WTC11 (cell line): ENCODE measurements at regions not wholly inside any gene's neighbourhood (a gene's known extent, or its start where the extent isn't known, plus 50 kb on each side); places are given as distances from the start of the nearest gene placed in this dataset.

Source experiments
- ATAC-seq: fragments of 200-7000 bp; cut with Tn5 transposase; 2 replicates; pipeline ENCODE4 v1.10.0; 2021; ENCODE audit warnings: mild to moderate bottlenecking, moderate library complexity
- CTCF ChIA-PET: fragments of 300-600 bp; sonication (Branson Sonifier 250); formaldehyde crosslinking; loops from one replicate; lab custom pipeline; 2021; ENCODE audit warnings: antibody characterized with exemption; lab: Charles Lee
- POLR2A ChIA-PET: fragments of 350-600 bp; sonication (Branson Sonifier 250); formaldehyde crosslinking; loops from one replicate; lab custom pipeline; 2021; ENCODE audit warnings: antibody characterized with exemption; lab: Charles Lee
- DNase-seq: peaks from one replicate; pipeline ENCODE4 v3.0.0; 2021; ENCODE audit warnings: low spot score
- H3K27ac Mint-ChIP-seq: 2 replicates; pipeline ENCODE4 v1.8.0; 2021; ENCODE audit warnings: mixed read lengths
- H3K27me3 Mint-ChIP-seq: 2 replicates; pipeline ENCODE4 v1.8.0; 2021; ENCODE audit warnings: low read depth, mild to moderate bottlenecking, moderate library complexity, mixed read lengths
- H3K36me3 Mint-ChIP-seq: 2 replicates; pipeline ENCODE4 v1.8.0; 2021; ENCODE audit warnings: mixed read lengths
- H3K4me1 Mint-ChIP-seq: 2 replicates; pipeline ENCODE4 v1.8.0; 2022; ENCODE audit warnings: mixed read lengths
- H3K4me3 Mint-ChIP-seq: 2 replicates; pipeline ENCODE4 v1.8.0; 2021; ENCODE audit warnings: mild to moderate bottlenecking, moderate library complexity, mixed read lengths
- H3K9me3 Mint-ChIP-seq: 2 replicates; pipeline ENCODE4 v1.8.0; 2021; ENCODE audit warnings: mixed read lengths
- AR ChIP-seq: fragments of 250-450 bp; sonication (Bioruptor Pico); IDR thresholded peaks from 2 replicates; pipeline ENCODE4 v1.9.0; 2021; ENCODE audit warnings: mild to moderate bottlenecking
- ATF3 ChIP-seq: sonication (generic); formaldehyde crosslinking; conservative IDR thresholded peaks from 2 replicates; pipeline ENCODE4 v1.8.1; 2022; ENCODE audit warnings: mild to moderate bottlenecking, missing genetic modification reagents
- ELF4 ChIP-seq: sonication (generic); formaldehyde crosslinking; IDR thresholded peaks from 2 replicates; pipeline ENCODE4 v1.8.1; 2022; ENCODE audit warnings: low read depth, mild to moderate bottlenecking, moderate library complexity, missing genetic modification reagents
- FOXK1 ChIP-seq: sonication (generic); formaldehyde crosslinking; IDR thresholded peaks from 2 replicates; pipeline ENCODE4 v1.8.0; 2022; ENCODE audit warnings: mild to moderate bottlenecking, moderate library complexity, missing genetic modification reagents
- IRF1 ChIP-seq: sonication (generic); formaldehyde crosslinking; IDR thresholded peaks from 2 replicates; pipeline ENCODE4 v1.8.0; 2023; ENCODE audit warnings: missing genetic modification reagents
- JUN ChIP-seq: sonication (generic); formaldehyde crosslinking; IDR thresholded peaks from 2 replicates; pipeline ENCODE4 v1.8.0; 2023; ENCODE audit warnings: mild to moderate bottlenecking, missing genetic modification reagents
- SMAD3 ChIP-seq: sonication (generic); formaldehyde crosslinking; IDR thresholded peaks from 2 replicates; pipeline ENCODE4 v1.8.0; 2022; ENCODE audit warnings: missing genetic modification reagents, mild to moderate bottlenecking, borderline replicate concordance
- TCF7 ChIP-seq: sonication (generic); formaldehyde crosslinking; IDR thresholded peaks from 2 replicates; pipeline ENCODE4 v1.8.0; 2022; ENCODE audit warnings: mild to moderate bottlenecking, low read depth, missing genetic modification reagents, moderate library complexity
- TEAD4 ChIP-seq: sonication (generic); formaldehyde crosslinking; IDR thresholded peaks from 2 replicates; pipeline ENCODE4 v1.8.0; 2022; ENCODE audit warnings: mild to moderate bottlenecking, missing genetic modification reagents
- ZBTB21 ChIP-seq: sonication (generic); formaldehyde crosslinking; IDR thresholded peaks from 2 replicates; pipeline ENCODE4 v1.8.1; 2023; ENCODE audit warnings: mild to moderate bottlenecking, missing genetic modification reagents, borderline replicate concordance
- ZNF121 ChIP-seq: sonication (generic); formaldehyde crosslinking; IDR thresholded peaks from 2 replicates; pipeline ENCODE4 v1.8.0; 2023; ENCODE audit warnings: missing genetic modification reagents
- ZNF532 ChIP-seq: fragments of 250-450 bp; sonication (Bioruptor Pico); IDR thresholded peaks from 2 replicates; pipeline ENCODE4 v1.9.0; 2021; ENCODE audit warnings: mild to moderate bottlenecking, borderline replicate concordance
- TF ChIP-seq, protein P1 (sequence below): sonication (generic); formaldehyde crosslinking; IDR thresholded peaks from 2 replicates; pipeline ENCODE4 v1.8.0; 2022; ENCODE audit warnings: mild to moderate bottlenecking, missing genetic modification reagents
- TF ChIP-seq, protein P2 (sequence below): sonication (generic); formaldehyde crosslinking; IDR thresholded peaks from 2 replicates; pipeline ENCODE4 v1.8.0; 2023; ENCODE audit warnings: mild to moderate bottlenecking, missing genetic modification reagents
- TF ChIP-seq, protein P3 (sequence below): sonication (generic); formaldehyde crosslinking; IDR thresholded peaks from 2 replicates; pipeline ENCODE4 v1.8.1; 2023; ENCODE audit warnings: mild to moderate bottlenecking, missing genetic modification reagents
- TF ChIP-seq, protein P4 (sequence below): sonication (generic); formaldehyde crosslinking; IDR thresholded peaks from 2 replicates; pipeline ENCODE4 v1.8.1; 2022; ENCODE audit warnings: mild to moderate bottlenecking, moderate library complexity, missing genetic modification reagents

- H3K9me3 Mint-ChIP-seq: no peaks in the 10 kb centered on the region
- ChIA-PET CTCF (interaction anchor here (0.6 to 1.0 kb wide), 2 partner anchors 40 to 79 kb away, joined by 3 to 4 read pairs; no protein-coding TSS in a partner anchor), POLR2A (interaction anchor here (1.0 kb wide), 1 partner anchor 82 kb away, joined by 3 read pairs; no protein-coding TSS in a partner anchor)
- H3K4me3 Mint-ChIP-seq: no peak overlapping the region
- H3K36me3 Mint-ChIP-seq: no peaks in the 10 kb centered on the region
- ATAC-seq (no peak), DNase-seq (no peak)
- peaks cover 8% of the 10 kb centered on the region for H3K4me1 Mint-ChIP-seq
- TF ChIP-seq FOXK1 (CRISPR knock-in tag) (no peak), TCF7 (CRISPR knock-in tag) (peak; percentile 57; the same call in 1 of the 2 replicates)
- peaks cover 8% of the 10 kb centered on the region for H3K27me3 Mint-ChIP-seq
- no peak overlapping the region for H3K27ac Mint-ChIP-seq
These were observed 122.2 kb upstream of the RAB4A start for GRCh38 chr1:229148743-229149142.

DNA sequence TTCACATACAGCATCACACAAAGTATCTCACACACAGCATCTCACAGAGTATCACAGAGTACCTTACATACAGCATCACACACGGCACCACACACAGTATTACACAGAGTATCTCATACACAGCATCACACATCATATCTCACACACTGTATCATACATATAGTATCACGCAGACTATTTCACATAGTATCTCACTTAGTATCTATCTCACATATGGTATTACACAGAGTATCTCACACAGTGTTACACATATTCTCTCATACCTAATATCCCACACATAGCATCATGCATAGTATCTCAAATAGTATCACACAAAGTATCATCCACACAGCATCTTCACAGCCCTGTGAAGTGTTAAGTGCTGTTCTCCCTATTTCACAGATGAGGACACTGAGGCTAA, 121.5 kb upstream of the RAB4A start:
- CTCF ChIA-PET: no interaction called here
- H3K4me1 Mint-ChIP-seq: peaks cover 8% of the 10 kb centered on the region
- no peak overlapping the region for H3K27ac Mint-ChIP-seq
- POLR2A ChIA-PET: no interaction called here
- no peak overlapping the region for H3K4me3 Mint-ChIP-seq
- H3K9me3 Mint-ChIP-seq: no peaks in the 10 kb centered on the region
- H3K36me3 Mint-ChIP-seq: no peaks in the 10 kb centered on the region
- ATAC-seq (no peak), DNase-seq (no peak)
- peaks cover 8% of the 10 kb centered on the region for H3K27me3 Mint-ChIP-seq
- TF ChIP-seq TCF7 (CRISPR knock-in tag): no peak
- no peak for TF ChIP-seq AR (CRISPR knock-in tag)
- TF ChIP-seq ZNF121 (CRISPR knock-in tag): no peak
- TF ChIP-seq, protein P1, sequence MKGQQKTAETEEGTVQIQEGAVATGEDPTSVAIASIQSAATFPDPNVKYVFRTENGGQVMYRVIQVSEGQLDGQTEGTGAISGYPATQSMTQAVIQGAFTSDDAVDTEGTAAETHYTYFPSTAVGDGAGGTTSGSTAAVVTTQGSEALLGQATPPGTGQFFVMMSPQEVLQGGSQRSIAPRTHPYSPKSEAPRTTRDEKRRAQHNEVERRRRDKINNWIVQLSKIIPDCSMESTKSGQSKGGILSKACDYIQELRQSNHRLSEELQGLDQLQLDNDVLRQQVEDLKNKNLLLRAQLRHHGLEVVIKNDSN (CRISPR knock-in tag): no peak
- TF ChIP-seq ZBTB21 (CRISPR knock-in tag): no peak
- TF ChIP-seq, protein P2, sequence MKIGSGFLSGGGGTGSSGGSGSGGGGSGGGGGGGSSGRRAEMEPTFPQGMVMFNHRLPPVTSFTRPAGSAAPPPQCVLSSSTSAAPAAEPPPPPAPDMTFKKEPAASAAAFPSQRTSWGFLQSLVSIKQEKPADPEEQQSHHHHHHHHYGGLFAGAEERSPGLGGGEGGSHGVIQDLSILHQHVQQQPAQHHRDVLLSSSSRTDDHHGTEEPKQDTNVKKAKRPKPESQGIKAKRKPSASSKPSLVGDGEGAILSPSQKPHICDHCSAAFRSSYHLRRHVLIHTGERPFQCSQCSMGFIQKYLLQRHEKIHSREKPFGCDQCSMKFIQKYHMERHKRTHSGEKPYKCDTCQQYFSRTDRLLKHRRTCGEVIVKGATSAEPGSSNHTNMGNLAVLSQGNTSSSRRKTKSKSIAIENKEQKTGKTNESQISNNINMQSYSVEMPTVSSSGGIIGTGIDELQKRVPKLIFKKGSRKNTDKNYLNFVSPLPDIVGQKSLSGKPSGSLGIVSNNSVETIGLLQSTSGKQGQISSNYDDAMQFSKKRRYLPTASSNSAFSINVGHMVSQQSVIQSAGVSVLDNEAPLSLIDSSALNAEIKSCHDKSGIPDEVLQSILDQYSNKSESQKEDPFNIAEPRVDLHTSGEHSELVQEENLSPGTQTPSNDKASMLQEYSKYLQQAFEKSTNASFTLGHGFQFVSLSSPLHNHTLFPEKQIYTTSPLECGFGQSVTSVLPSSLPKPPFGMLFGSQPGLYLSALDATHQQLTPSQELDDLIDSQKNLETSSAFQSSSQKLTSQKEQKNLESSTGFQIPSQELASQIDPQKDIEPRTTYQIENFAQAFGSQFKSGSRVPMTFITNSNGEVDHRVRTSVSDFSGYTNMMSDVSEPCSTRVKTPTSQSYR: no peak
- no peak for TF ChIP-seq IRF1
- TF ChIP-seq, protein P3, sequence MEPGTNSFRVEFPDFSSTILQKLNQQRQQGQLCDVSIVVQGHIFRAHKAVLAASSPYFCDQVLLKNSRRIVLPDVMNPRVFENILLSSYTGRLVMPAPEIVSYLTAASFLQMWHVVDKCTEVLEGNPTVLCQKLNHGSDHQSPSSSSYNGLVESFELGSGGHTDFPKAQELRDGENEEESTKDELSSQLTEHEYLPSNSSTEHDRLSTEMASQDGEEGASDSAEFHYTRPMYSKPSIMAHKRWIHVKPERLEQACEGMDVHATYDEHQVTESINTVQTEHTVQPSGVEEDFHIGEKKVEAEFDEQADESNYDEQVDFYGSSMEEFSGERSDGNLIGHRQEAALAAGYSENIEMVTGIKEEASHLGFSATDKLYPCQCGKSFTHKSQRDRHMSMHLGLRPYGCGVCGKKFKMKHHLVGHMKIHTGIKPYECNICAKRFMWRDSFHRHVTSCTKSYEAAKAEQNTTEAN (CRISPR knock-in tag): no peak
- no peak for TF ChIP-seq ATF3 (CRISPR knock-in tag)
- no peak for TF ChIP-seq ELF4
- no peak for TF ChIP-seq SMAD3 (CRISPR knock-in tag)
- no peak for TF ChIP-seq ZNF532 (CRISPR knock-in tag)
- TF ChIP-seq JUN (CRISPR knock-in tag): no peak
- TF ChIP-seq, protein P4, sequence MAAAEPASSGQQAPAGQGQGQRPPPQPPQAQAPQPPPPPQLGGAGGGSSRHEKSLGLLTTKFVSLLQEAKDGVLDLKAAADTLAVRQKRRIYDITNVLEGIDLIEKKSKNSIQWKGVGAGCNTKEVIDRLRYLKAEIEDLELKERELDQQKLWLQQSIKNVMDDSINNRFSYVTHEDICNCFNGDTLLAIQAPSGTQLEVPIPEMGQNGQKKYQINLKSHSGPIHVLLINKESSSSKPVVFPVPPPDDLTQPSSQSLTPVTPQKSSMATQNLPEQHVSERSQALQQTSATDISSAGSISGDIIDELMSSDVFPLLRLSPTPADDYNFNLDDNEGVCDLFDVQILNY: no peak
- no peak for TF ChIP-seq TEAD4 (CRISPR knock-in tag)
